ENCODE measurements at regions not wholly inside any gene's neighbourhood (a gene's known extent, or its start where the extent isn't known, plus 50 kb on each side); places are given as distances from the start of the nearest gene placed in this dataset.
A peak's percentile ranks its signal among the peaks of the same experiment; 100 is the strongest.
"Not testable (repeated sequence)": the region's sequence is repeated elsewhere in the genome, so short reads cannot be mapped to it uniquely, and the experiment has no call there.

DNA sequence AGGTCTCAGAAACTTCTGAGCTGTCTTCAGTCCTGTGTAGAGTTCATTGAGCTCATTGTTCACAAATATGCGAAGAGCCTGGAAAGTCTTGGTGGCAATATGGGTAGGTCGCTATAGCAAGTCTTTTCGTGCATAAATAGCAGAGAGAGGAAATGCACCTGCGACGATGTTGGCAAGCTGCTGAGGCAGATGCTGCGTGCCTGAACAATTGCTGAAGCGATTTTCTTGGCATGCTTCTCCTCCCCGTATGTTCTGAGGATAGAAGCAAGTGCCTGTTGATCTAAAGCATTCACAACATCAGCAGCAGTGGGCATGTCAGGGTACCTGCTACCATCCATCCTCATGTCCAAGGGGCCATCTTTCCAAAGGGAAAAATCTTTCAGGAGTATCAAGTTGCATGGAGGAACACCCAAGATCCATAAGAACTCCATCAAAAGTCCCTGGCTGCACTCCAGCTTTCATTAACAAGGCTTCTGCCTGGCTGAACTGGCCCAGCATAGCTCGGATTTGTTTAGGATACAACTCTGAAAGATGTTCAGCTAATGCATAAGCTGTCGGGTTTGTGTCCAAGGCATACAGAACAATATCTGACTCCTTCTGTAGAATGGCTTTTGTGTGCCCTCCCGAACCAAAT lies 133.1 kb upstream of the LRIG3 start:
- Histone ChIP-seq H4K91ac (ENCODE audit: insufficient read depth, low read depth, low read length) (peak overlapping the region; percentile 10; the same call in 1 of the 2 replicates), H2BK15ac (ENCODE audit: low read depth, low read length) (peak overlapping the region; percentile 35; the same call in 1 of the 3 replicates), H2BK20ac (ENCODE audit: low read depth, low read length) (0 out of 2 replicates have a peak overlapping the region, but pooled peaks have one; percentile 40)
- H3K4me3 ChIP-seq (ENCODE audit: insufficient read depth, low read depth, low read length); H3K18ac ChIP-seq (ENCODE audit: low read depth, low read length); H3K9ac ChIP-seq (ENCODE audit: low read depth, low read length); H3K56ac ChIP-seq (ENCODE audit: extremely low read depth, insufficient read depth, low read length); dilution Hi-C loops (cut with HindIII; ENCODE audit: low sequenced_read_pairs, unreplicated experiment); intact Hi-C loops (cut with micrococcal nuclease); H4K5ac ChIP-seq (ENCODE audit: low read depth, low read length); CTCF ChIA-PET; H3K4me1 ChIP-seq (ENCODE audit: control insufficient read depth, insufficient read depth, low read length); H3K27ac ChIP-seq (ENCODE audit: insufficient read depth, low read length); H2BK5ac ChIP-seq (ENCODE audit: low read depth, low read length, poor library complexity, severe bottlenecking); DNase-seq; H3K27me3 ChIP-seq (ENCODE audit: control insufficient read depth, insufficient read depth, low read length); H2BK120ac ChIP-seq (ENCODE audit: low read depth, low read length); H4K8ac ChIP-seq (ENCODE audit: low read depth in 2 of 2, low read length in 2 of 2); H3K9me3 ChIP-seq (ENCODE audit: control insufficient read depth, insufficient read depth, low read length); H3K14ac ChIP-seq (replicated peaks; ENCODE audit: low read depth, low read length); H2AK5ac ChIP-seq (ENCODE audit: low read depth, low read length); H2AFZ ChIP-seq (replicated peaks; ENCODE audit: low read length, poor library complexity); H3K79me1 ChIP-seq (ENCODE audit: low read depth in 1 of 2, low read length in 2 of 2); H3K4me2 ChIP-seq (ENCODE audit: low read depth, low read length); in situ Hi-C loops (cut with MboI; ENCODE audit: low sequenced_read_pairs); H2AK9ac ChIP-seq (replicated peaks; ENCODE audit: low read depth, low read length, poor library complexity); BruUV-seq (replicated peaks); H3K36me3 ChIP-seq (ENCODE audit: control insufficient read depth, insufficient read depth, low read length); H4K20me1 ChIP-seq (ENCODE audit: insufficient read depth, low read length); POLR2A ChIA-PET (ENCODE audit: unreplicated experiment); H3K4ac ChIP-seq (ENCODE audit: low read depth, low read length); H3K9me1 ChIP-seq (ENCODE audit: insufficient read depth, low read length); H3K23ac ChIP-seq (ENCODE audit: low read depth, low read length); ATAC-seq (ENCODE audit: low read depth): not testable (repeated sequence)
- 92% methylated on average over 6 of the region's 11 CpGs; no CpG with 5 or more reads in 1 of the 2 experiments for WGBS, 2 experiments (ENCODE audit: extremely low coverage in 2 of 2, insufficient read length in 1 of 2)

Measured in IMR-90 (cell line).